ENCODE measurements at regions not wholly inside any gene's neighbourhood (a gene's known extent, or its start where the extent isn't known, plus 50 kb on each side); places are given as distances from the start of the nearest gene placed in this dataset.

DNA sequence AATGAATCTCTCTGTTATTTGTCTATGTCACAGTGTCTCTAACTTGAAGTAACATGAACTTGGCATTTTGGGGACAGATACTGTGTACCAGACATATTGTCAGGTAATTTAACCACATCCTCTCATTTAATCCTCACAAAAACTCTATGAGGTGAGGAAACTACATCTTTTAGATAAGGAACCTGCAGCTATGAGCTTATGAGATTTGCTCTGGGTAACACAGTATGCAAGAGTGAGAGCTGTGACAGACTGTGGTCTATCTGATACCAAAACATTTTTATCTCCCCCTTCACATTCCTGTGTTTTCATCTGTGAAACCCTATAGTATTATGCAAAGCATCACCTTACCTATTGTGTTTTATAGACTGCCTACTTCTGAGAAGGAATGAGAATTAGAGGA is 58.4 kb upstream of the HS3ST1 start:
- no peak for DNase-seq
- Histone ChIP-seq H3K9me3 (no peaks in the 10 kb centered on the region), H3K4me3 (no peak overlapping the region), H3K27me3 (no peaks in the 10 kb centered on the region), H3K27ac (no peak overlapping the region), H3K4me1 (no peaks in the 10 kb centered on the region), H3K36me3 (no peaks in the 10 kb centered on the region)
- TF ChIP-seq POLR2A (IDR thresholded peaks at IDR 0.05) (no peak), EP300 (IDR thresholded peaks at IDR 0.05) (no peak), POLR2AphosphoS5 (IDR thresholded peaks at IDR 0.05) (no peak)
- TF ChIP-seq, protein P1, sequence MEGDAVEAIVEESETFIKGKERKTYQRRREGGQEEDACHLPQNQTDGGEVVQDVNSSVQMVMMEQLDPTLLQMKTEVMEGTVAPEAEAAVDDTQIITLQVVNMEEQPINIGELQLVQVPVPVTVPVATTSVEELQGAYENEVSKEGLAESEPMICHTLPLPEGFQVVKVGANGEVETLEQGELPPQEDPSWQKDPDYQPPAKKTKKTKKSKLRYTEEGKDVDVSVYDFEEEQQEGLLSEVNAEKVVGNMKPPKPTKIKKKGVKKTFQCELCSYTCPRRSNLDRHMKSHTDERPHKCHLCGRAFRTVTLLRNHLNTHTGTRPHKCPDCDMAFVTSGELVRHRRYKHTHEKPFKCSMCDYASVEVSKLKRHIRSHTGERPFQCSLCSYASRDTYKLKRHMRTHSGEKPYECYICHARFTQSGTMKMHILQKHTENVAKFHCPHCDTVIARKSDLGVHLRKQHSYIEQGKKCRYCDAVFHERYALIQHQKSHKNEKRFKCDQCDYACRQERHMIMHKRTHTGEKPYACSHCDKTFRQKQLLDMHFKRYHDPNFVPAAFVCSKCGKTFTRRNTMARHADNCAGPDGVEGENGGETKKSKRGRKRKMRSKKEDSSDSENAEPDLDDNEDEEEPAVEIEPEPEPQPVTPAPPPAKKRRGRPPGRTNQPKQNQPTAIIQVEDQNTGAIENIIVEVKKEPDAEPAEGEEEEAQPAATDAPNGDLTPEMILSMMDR (IDR thresholded peaks at IDR 0.05) = no peak
- intact Hi-C loops (cut with DNase I) = no loop called here

GRCh38 chr4:11485926-11486325 is 57.2 kb upstream of the HS3ST1 start:
- no peaks in the 10 kb centered on the region for H3K36me3 ChIP-seq
- no peaks in the 10 kb centered on the region for H3K9me3 ChIP-seq
- H3K4me1 ChIP-seq = no peaks in the 10 kb centered on the region
- intact Hi-C loops (cut with DNase I) = no loop called here
- 86 to 89% methylated on average over 2 of the region's 2 CpGs for whole genome bisulfite sequencing, 2 donors
- TF ChIP-seq POLR2A (IDR thresholded peaks at IDR 0.05) = no peak
- TF ChIP-seq EP300 (IDR thresholded peaks at IDR 0.05) = no peak
- TF ChIP-seq, protein P1 (IDR thresholded peaks at IDR 0.05) = no peak
- no peak for TF ChIP-seq POLR2AphosphoS5 (IDR thresholded peaks at IDR 0.05)
- no peak overlapping the region for H3K27ac ChIP-seq
- H3K4me3 ChIP-seq = no peak overlapping the region
- H3K27me3 ChIP-seq = no peaks in the 10 kb centered on the region
- no peak for DNase-seq

DNA sequence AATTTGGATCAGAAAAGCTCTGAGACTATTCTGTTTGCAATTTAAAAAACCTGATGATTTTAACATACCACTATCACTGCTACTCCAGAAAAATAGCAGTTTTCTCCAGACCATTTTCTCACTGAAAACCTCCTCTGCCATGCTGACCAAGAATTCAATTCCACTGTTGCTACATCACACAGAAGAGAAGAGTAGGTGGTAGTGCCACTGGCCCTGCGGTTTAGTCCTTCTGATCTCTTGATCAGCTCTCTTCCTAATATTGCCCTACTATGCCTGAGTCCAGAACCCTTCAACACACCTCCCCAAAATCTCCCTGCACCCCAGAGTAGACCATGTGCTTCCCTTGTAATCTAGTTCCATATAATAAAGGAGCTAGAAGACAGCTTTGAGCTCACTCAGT is 55.8 kb upstream of the HS3ST1 start:
- no peaks in the 10 kb centered on the region for H3K27me3 ChIP-seq
- DNase-seq = no peak
- WGBS, 2 donors = 95 to 98% methylated on average over 1 of the region's 1 CpG
- H3K4me3 ChIP-seq = no peak overlapping the region
- H3K27ac ChIP-seq = no peak overlapping the region
- no peak for TF ChIP-seq EP300 (IDR thresholded peaks at IDR 0.05)
- TF ChIP-seq, protein P1 (IDR thresholded peaks at IDR 0.05) = no peak
- no peak for TF ChIP-seq POLR2AphosphoS5 (IDR thresholded peaks at IDR 0.05)
- no peak for TF ChIP-seq POLR2A (IDR thresholded peaks at IDR 0.05)
- no peaks in the 10 kb centered on the region for H3K36me3 ChIP-seq
- no peaks in the 10 kb centered on the region for H3K4me1 ChIP-seq
- H3K9me3 ChIP-seq = peaks cover 0 to 3% (median 0%) of the 10 kb centered on the region in 4 donors
- intact Hi-C loops (cut with DNase I) = no loop called here

GRCh38 chr4:11483046-11483445 is 54.4 kb upstream of the HS3ST1 start:
- Histone ChIP-seq H3K4me3 (no peak overlapping the region), H3K27me3 (no peaks in the 10 kb centered on the region), H3K36me3 (no peaks in the 10 kb centered on the region), H3K27ac (no peak overlapping the region), H3K4me1 (no peaks in the 10 kb centered on the region), H3K9me3 (peaks cover 0 to 4% (median 0%) of the 10 kb centered on the region in 4 donors)
- TF ChIP-seq POLR2A (IDR thresholded peaks at IDR 0.05) (no peak), POLR2AphosphoS5 (IDR thresholded peaks at IDR 0.05) (no peak), EP300 (IDR thresholded peaks at IDR 0.05) (no peak)
- TF ChIP-seq, protein P1 (IDR thresholded peaks at IDR 0.05) = no peak
- DNase-seq = no peak
- WGBS, 2 donors = 50 to 67% methylated on average over 3 of the region's 3 CpGs
- intact Hi-C loops (cut with DNase I) = no loop called here

- Histone ChIP-seq H3K36me3 (no peaks in the 10 kb centered on the region), H3K4me3 (no peak overlapping the region), H3K27ac (peak overlapping the region in 1 of 4 donors; percentile 26), H3K27me3 (no peaks in the 10 kb centered on the region), H3K9me3 (peaks cover 0 to 4% (median 0%) of the 10 kb centered on the region in 4 donors), H3K4me1 (no peaks in the 10 kb centered on the region)
- intact Hi-C loops (cut with DNase I) = no loop called here
- WGBS, 2 donors = 57 to 83% methylated on average over 2 of the region's 2 CpGs
- peak; percentile 69 for DNase-seq
- no peak for TF ChIP-seq POLR2A (IDR thresholded peaks at IDR 0.05)
- TF ChIP-seq POLR2AphosphoS5 (IDR thresholded peaks at IDR 0.05) = peak in 2 of 4 donors; percentile 33 to 35
Measured at GRCh38 chr4:11480683-11481082, 52.0 kb upstream of the HS3ST1 start.

Small RNAs in the stretch of these regions (small RNA-seq; reads per million reads assigned to genes)
- gene RF00026 (0 reads per million in 3 donors), gene RNU6-578P (0 reads per million in 3 donors)

All from sigmoid colon (tissue), 6 donors.